ENCODE measurements at regions not wholly inside any gene's neighbourhood (a gene's known extent, or its start where the extent isn't known, plus 50 kb on each side); places are given as distances from the start of the nearest gene placed in this dataset.
"Not testable (repeated sequence)": the region's sequence is repeated elsewhere in the genome, so short reads cannot be mapped to it uniquely, and the experiment has no call there.

GRCh38 chr9:73095425-73095824, 56.2 kb upstream of the ANXA1 start:
- no peak for DNase-seq

DNA sequence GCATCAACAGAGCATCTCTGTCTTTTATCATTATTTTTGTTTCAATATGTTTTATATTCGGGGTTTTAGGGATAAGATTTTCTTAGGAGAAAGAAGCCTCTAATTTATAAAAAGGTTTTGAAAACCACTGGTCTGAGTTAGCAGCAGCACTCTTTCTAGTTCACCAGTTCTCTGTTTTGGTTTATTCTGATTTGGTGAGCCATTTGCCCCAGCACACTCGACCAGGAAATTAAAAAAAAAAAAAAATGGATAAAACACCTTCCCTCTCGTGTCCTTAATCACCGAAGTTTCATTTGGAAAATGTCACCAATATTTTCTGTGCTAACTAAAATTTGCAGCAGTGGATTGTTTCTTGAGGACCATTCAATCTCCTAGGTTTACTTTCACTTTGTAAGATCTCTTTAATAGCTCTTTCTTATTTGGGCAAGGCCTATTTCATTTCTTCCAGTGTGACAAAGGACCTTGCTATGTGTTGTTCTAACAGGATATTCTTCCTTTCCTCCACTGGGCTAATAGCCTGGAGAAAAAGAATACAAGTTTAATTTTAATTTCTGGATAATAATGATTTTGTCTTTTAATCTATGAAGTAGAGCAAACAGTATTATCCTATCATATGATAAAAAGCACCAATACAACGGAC, 57.8 kb upstream of the ANXA1 start:
- no peak for DNase-seq

DNA sequence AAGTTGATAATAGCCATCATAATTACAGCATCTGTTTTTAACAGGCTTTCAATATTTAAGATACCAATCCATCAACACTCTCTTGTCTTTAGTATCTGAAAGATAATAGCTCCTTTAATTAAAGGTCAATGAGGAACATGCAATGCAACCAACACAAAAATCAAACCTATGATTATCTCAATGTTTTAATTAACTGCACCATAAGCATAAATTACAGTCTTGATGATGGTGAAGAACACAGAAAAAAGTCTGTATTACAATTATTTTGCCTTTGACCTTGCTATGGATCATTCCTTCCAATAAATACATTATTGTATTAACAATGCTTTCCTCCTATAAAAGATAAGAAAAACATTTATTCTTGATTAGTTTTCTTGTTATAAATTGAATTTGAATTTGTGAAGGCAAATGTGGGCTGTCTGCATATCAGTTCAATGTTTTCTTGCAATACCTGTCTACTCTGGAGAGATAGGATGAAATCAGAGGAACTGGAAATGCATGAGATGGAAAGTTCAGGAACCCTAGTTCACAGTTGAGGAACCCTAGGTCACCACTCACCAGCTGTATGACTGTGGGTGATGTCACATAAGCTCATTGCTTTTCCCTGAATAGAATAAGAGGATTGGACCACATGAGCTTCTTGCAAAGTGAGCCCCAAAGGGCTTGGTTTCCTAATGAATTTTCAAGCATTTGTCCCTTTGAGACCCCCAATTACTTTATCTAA, 58.5 kb upstream of the ANXA1 start:
- no peak for DNase-seq

DNA sequence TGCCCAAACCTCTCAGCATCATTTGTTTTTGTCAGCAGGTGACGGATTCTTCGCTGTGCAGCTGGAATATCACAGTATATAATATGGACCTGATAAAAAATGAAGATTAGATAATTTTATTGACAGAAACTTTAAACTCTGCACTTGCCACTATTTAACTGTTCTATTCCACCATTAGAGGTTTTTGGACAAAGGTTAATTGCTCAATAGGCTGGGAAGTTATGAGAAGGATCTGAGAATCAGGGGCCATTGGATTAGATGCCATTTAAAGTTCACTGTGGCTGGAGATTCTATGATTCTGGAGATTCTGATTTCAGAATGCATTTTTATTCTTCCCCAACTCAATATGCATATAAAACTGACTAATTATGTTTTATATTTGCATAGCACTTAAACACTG, 59.8 kb upstream of the ANXA1 start:
- no peak for DNase-seq

DNA sequence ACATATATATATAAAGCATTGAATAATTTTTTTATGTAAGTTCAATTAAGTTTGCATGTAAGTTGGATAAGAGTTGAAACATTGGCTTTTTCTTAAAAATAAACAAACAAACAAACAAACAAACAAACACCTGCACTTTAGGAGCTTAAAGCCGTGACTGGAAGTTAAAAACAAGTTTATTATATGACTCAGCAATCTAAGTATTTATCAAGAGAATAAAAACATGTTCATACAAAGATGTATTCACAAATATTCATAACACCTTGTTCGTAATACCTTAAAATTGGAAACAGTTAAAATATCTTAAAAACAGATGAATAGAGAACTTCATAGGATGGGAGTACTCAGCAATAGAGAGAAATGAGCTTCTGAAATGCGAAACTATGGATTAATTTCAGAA, 61.5 kb upstream of the ANXA1 start:
- no peak for DNase-seq

- DNase-seq, result no peak
Observed at GRCh38 chr9:73089304-73089985, 62.2 kb upstream of the ANXA1 start.

DNA sequence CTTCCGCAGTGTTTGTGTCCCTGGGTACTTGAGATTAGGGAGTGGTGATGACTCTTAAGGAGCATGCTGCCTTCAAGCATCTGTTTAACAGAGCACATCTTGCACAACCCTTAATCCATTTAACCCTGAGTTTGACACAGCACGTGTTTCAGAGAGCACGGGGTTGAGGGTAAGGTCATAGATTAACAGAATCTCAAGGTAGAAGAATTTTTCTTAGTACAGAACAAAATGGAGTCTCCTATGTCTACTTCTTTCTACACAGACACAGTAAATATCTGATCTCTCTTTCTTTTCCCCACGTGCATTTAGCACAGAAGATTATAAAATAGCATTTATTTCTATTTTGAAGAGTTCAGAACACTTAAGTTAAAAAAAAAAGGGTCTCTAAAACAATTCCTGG, 63.8 kb upstream of the ANXA1 start:
- DNase-seq, result not testable (repeated sequence)

GRCh38 chr9:73083519-73083918, 68.1 kb upstream of the ANXA1 start:
- no peak for DNase-seq

DNA sequence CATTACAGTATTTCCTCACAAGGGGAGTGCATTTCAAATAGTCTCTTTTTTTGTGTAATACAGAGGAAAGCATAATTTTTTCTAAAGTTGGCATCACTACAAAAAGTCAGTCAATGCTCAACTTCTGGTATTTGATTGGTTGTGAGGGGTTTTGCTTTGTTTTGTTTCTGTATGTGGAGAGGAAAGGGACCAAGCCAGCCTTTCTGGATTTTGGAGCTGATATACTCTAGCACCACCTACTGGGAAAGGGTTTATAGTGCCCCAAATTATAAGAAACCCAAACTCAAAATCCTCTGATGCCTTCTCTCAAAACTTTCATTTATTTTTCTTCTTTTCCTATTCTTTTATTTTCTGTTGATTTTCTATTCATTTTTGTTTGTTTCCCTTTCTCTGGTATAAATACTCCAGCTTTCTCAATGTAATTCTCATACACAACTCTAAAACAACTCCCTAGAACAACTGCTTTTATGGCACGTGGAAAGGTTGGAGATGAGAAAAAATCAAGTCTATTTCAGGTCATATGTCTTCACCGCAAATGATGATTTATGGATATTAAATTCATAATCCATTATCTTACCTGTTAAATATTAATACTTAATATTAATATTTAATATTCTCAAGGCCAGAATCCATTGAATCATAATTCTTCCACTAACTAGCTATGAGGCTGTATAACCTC, 69.5 kb upstream of the ANXA1 start:
- peak; percentile 86 for DNase-seq

DNA sequence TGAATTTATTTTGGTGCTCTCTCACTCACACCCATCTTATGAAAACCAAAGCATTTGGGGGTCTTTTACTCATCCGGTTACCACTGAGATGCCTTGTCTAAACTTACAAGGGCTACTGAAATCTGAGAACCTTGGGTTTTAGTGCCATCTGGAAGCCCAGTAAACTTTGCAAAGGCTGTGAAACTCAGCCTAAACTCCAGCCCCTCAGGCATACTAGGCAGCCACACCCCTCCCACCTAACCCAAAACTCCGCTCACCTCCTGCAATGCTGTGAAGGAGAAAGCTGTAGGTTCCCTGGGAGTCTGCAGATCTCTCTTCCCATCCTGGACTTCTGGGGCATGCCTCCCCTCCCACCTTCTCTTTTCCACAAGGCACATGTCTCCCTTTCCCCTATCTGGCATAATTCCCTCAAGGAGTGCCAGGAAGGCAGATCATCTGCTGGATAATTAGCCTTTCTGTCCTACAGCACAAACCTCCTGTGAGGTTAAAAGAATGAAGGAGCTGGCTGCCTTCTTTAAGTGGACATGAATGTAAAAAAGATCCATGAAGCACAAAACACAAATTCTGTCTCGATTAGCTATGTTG, 71.5 kb upstream of the ANXA1 start:
- no peak for DNase-seq

DNA sequence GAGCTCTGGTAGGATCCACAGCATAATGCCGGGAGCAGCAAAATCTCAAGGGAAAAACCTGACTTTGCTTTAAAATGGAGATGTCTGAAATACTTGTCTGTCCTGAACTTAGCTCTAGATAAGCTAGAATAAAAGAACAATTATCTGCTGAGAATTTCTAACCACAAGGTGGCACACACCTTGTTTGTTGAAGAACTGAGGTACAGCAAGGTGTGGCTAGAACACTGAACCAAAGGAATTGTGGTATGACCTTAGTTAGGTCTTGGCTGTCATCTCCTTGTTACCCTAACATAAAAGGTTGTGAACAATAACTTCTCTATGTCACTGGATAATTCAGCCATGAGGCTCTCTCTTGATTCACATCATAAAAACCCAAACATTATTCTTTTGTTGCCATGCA, 72.3 kb upstream of the ANXA1 start:
- DNase-seq, result no peak

GRCh38 chr9:73077625-73078030, 74.0 kb upstream of the ANXA1 start:
- no peak for DNase-seq

GRCh38 chr9:73076970-73077369, 74.7 kb upstream of the ANXA1 start:
- no peak for DNase-seq

GRCh38 chr9:73074176-73074708, 77.4 kb upstream of the ANXA1 start:
- no peak for DNase-seq

- no peak for DNase-seq
Observed at GRCh38 chr9:73073337-73074175, 78.1 kb upstream of the ANXA1 start.

GRCh38 chr9:73067074-73067473, 84.6 kb upstream of the ANXA1 start:
- no peak for DNase-seq

DNA sequence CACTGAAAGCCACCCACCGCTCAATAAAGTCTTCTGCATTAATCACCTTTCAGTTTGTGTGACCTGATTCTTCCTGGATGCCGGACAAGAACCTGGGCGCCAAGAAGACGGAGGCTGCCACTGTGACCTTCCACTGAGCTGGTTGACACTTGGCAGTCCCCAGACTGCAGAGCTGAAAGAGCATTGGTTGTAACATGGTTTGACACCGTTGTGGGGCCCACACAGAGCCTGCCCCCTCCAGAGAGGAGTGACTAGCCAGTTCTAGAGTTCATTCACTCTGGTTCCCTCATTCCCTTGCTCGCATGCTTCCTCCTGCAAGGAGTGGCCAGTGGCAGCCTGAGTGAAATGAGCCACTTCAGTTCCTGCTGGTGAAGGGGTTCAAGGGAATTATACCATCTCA, 86.2 kb upstream of the ANXA1 start:
- no peak for DNase-seq

GRCh38 chr9:73064315-73064714, 87.3 kb upstream of the ANXA1 start:
- no peak for DNase-seq

GRCh38 chr9:73061146-73061545, 90.5 kb upstream of the ANXA1 start:
- DNase-seq, result no peak

- no peak for DNase-seq
Observed at GRCh38 chr9:73059247-73059646, 92.4 kb upstream of the ANXA1 start.

- DNase-seq, result no peak
Observed at GRCh38 chr9:73056245-73056644, 95.4 kb upstream of the ANXA1 start.

DNA sequence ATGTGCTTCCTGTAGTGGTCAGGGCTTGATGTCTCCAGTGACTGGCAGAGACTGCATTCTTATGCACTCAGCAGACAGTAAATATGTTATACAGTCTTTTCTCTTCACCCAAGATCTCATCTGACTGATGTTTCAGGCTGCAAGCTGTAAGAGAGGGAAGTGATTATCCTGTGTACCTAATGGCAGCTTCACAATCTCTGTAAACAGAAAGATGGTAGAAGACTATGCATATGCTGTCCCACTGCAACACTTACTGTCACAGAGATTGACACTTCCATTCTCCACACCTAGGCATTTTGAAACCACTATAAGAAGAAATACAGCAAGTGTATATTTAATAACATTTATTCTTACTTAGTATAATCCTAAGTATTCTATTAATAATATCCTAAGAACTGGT, 97.6 kb upstream of the ANXA1 start:
- no peak for DNase-seq

Data from tongue (tissue), 1 donor.